GM10266 (cell line): ENCODE measurements at regions not wholly inside any gene's neighbourhood (a gene's known extent, or its start where the extent isn't known, plus 50 kb on each side); places are given as distances from the start of the nearest gene placed in this dataset.

Experiments used
- DNase-seq: peaks from one replicate; pipeline ENCODE4 v3.0.0; 2012; ENCODE audit errors: extremely low spot score
- TF ChIP-seq, protein P1 (sequence below): IDR thresholded peaks from 2 replicates; pipeline ENCODE4 v1.5.1; 2012; ENCODE audit warnings: mild to moderate bottlenecking, low read depth; ENCODE audit not compliant: control insufficient read depth, insufficient read depth; ENCODE audit errors: missing control alignments

DNA sequence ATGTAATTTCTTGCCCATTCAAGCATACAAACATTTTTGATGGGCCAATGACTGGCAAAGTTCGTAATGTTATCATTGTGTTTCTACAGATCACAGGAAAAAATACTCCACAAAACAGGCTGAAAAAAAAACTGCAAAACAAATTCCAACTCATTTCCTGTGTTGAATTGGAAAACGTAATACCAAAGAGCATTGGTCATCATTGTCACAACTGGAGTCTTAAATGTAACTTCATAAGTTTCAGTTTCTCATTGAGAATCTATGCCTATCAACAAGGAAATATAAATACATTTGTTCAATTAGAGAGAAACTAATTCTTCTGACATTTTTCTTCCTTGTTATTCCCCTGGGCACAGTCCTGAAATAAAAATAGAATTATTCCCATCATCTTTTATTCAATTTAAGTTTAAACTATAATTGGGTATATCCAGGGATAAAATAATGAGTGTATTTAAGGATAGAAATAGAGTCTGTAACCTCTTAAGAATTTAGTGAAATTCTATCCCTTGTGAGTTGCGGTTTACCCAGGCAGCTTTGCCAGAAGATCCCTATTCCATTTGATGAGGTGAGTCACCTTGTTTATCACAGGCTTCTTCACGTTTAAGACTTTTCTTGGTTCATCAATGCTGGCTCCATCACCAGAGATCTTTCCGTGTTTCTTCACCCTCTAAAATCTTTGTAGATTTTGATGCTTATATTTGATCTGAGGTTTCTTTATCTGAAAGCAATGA lies 112.7 kb upstream of the ITGA1 start:
- DNase-seq = no peak
- TF ChIP-seq, protein P1, sequence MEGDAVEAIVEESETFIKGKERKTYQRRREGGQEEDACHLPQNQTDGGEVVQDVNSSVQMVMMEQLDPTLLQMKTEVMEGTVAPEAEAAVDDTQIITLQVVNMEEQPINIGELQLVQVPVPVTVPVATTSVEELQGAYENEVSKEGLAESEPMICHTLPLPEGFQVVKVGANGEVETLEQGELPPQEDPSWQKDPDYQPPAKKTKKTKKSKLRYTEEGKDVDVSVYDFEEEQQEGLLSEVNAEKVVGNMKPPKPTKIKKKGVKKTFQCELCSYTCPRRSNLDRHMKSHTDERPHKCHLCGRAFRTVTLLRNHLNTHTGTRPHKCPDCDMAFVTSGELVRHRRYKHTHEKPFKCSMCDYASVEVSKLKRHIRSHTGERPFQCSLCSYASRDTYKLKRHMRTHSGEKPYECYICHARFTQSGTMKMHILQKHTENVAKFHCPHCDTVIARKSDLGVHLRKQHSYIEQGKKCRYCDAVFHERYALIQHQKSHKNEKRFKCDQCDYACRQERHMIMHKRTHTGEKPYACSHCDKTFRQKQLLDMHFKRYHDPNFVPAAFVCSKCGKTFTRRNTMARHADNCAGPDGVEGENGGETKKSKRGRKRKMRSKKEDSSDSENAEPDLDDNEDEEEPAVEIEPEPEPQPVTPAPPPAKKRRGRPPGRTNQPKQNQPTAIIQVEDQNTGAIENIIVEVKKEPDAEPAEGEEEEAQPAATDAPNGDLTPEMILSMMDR = no peak

DNA sequence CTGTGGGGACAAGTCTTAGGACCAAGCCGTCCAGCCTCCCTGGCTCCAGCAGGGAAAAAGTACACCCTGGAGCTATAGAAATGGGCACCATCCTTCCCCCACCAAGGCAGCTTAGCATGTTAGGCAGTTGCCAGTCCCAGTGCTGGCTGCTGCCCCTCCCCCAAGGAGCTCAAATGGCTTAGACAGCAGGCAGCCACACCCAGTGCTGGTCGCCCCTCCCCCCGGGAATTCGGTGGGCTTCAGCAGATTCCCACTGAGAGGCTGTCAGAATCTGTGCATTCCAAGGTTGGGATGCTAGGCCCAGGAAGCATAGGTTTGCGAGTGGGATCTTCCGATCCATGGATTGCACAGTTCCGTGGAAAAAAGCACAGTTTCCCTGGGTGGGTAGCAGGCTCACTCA lies 105.2 kb upstream of the ITGA1 start:
- no peak for DNase-seq
- TF ChIP-seq, protein P1 = no peak

DNA sequence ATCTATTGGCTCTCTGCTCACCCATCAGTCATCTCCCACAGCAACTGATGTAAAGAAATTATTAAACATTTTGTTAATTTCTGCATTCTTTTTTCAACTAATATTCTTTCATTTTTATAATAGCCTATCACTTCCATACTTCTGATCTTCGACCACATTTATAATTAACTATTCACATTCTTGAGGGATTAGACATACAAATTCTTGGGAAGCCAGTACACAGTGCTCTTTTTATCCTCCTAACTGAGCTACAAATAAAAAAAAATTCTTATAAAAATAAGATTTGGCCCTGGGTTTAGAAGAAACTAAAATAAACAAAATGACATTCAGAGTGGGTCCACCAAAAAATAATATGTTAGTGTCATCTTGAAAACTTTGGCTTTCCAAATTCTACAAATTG lies 103.7 kb upstream of the ITGA1 start:
- no peak for DNase-seq
- TF ChIP-seq, protein P1 = no peak

DNA sequence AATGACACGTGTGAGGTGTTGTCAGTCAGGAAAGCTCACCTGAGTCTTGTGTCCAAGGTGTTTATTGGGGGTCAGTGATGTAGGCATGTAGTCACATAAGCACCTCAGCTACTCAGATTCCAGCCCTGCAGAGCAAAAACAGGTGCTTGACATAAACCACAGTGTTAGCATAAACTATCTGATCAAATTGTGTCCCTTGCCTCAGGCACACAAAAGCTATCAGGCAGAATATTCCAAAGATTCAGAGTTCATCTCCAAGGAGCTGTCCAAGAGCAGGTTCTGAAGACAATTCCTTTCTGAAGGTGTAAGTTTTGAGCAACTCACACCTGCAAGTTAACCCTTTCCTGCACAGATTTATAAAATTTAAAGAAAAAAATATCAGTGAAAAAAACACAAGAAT lies 102.2 kb upstream of the ITGA1 start:
- TF ChIP-seq, protein P1 = no peak
- no peak for DNase-seq

DNA sequence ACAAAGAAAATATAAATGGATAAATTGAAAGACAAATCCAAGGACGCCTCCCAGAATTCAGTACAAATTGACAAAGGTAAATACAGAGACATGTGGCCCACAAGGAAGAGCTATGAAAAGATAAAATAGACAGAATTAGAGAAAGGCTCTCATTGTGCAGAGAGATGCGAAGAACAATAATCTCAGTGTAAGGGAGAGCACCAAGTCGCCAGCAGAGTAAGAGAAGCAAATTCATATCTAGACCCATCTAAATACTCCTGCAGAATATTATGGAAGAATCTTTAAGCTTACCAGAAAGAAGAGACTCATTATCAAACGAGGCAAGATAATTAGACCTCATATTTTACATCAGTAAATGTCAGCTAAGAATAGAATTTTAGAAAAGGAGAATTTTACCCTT lies 101.7 kb upstream of the ITGA1 start:
- TF ChIP-seq, protein P1 = no peak
- no peak for DNase-seq

DNA sequence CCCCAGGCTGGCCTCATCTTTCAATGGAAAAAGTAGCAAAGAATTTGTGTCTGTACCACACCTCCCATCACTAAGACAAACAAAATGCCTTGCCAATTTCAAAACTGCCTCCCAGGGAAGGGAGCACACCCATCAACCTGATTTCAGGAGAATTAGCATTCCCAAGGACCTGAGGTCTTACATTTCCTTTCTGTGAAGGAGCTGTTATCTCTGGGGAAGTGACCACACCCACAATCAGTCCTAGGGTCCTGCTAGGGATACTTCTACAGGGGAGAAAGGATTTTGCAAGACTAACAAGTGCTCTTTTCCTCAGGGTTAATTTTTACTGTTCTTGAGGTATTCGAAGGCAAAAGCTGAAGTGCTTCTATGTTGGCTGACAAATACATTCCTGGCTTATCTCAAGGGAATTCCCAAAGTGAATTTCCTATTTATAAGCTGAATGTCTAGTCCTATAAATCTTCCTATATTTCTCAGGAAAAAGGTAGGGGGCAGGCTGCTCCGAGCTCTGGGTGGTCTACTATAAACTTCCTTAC lies 97.4 kb upstream of the ITGA1 start:
- DNase-seq = no peak
- TF ChIP-seq, protein P1 = no peak

DNA sequence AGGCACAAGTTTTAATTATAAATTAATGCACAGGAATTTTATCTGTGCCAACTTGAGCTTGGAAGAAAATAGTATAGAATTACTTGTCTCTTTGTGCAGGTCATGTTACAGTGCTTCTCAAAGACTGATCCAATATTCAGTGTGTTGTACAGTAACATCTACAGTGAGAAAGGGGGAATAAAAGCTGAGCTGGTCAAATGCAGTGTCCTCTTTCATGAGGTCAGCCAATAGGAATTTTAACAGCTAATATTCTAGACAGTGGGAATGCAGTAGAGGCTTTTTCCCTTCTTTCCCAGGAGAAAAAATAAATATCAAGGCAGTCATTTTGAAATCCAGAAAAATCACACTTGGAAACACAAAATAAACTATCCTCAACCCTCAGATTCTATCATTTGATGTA lies 95.7 kb upstream of the ITGA1 start:
- TF ChIP-seq, protein P1 = no peak
- DNase-seq = no peak
